ENCODE measurements at regions not wholly inside any gene's neighbourhood (a gene's known extent, or its start where the extent isn't known, plus 50 kb on each side); places are given as distances from the start of the nearest gene placed in this dataset.

- ATAC-seq, result peak; percentile 86
- Mint-ChIP-seq H3K4me3 (peak overlapping the region; percentile 37), H3K4me1 (peaks cover 11% of the 10 kb centered on the region), H3K9me3 (no peaks in the 10 kb centered on the region), H3K36me3 (no peaks in the 10 kb centered on the region), H3K27ac (peak overlapping the region; percentile 54)
- no peak for DNase-seq (ENCODE audit: low spot score in 2 of 2)
Measured at GRCh38 chr21:43306911-43307676, 119.8 kb downstream of the SIK1 start.

- Mint-ChIP-seq H3K4me3 (no peak overlapping the region), H3K27ac (no peak overlapping the region), H3K4me1 (peaks cover 11% of the 10 kb centered on the region), H3K9me3 (no peaks in the 10 kb centered on the region), H3K36me3 (no peaks in the 10 kb centered on the region)
- no peak for ATAC-seq
- DNase-seq (ENCODE audit: low spot score in 2 of 2), result no peak
Measured at GRCh38 chr21:43306391-43306790, 120.5 kb downstream of the SIK1 start.

- H3K9me3 Mint-ChIP-seq, result no peaks in the 10 kb centered on the region
- H3K4me3 Mint-ChIP-seq, result no peak overlapping the region
- no peaks in the 10 kb centered on the region for H3K36me3 Mint-ChIP-seq
- H3K4me1 Mint-ChIP-seq, result peaks cover 11% of the 10 kb centered on the region
- H3K27ac Mint-ChIP-seq, result no peak overlapping the region
- ATAC-seq (no peak), DNase-seq (ENCODE audit: low spot score in 2 of 2) (no peak)
Measured at GRCh38 chr21:43305811-43306311, 121.1 kb downstream of the SIK1 start.

GRCh38 chr21:43305336-43305665 is 121.6 kb downstream of the SIK1 start:
- no peak overlapping the region for H3K27ac Mint-ChIP-seq
- no peak for DNase-seq (ENCODE audit: low spot score in 2 of 2)
- ATAC-seq, result no peak
- no peaks in the 10 kb centered on the region for H3K36me3 Mint-ChIP-seq
- H3K9me3 Mint-ChIP-seq, result no peaks in the 10 kb centered on the region
- no peak overlapping the region for H3K4me3 Mint-ChIP-seq
- peaks cover 11% of the 10 kb centered on the region for H3K4me1 Mint-ChIP-seq

GRCh38 chr21:43304621-43305335 is 122.2 kb downstream of the SIK1 start:
- Mint-ChIP-seq H3K27ac (no peak overlapping the region), H3K9me3 (no peaks in the 10 kb centered on the region), H3K4me1 (peaks cover 11% of the 10 kb centered on the region), H3K36me3 (no peaks in the 10 kb centered on the region), H3K4me3 (no peak overlapping the region)
- DNase-seq (ENCODE audit: low spot score in 2 of 2), result no peak
- no peak for ATAC-seq

GRCh38 chr21:43304206-43304605 is 122.7 kb downstream of the SIK1 start:
- Mint-ChIP-seq H3K9me3 (no peaks in the 10 kb centered on the region), H3K4me1 (peaks cover 12% of the 10 kb centered on the region), H3K4me3 (no peak overlapping the region), H3K36me3 (no peaks in the 10 kb centered on the region), H3K27ac (no peak overlapping the region)
- ATAC-seq, result no peak
- no peak for DNase-seq (ENCODE audit: low spot score in 2 of 2)

GRCh38 chr21:43303275-43304178 is 123.4 kb downstream of the SIK1 start:
- no peak for ATAC-seq
- peaks cover 18% of the 10 kb centered on the region for H3K4me1 Mint-ChIP-seq
- no peaks in the 10 kb centered on the region for H3K36me3 Mint-ChIP-seq
- DNase-seq (ENCODE audit: low spot score in 2 of 2), result no peak
- H3K27ac Mint-ChIP-seq, result no peak overlapping the region
- no peaks in the 10 kb centered on the region for H3K9me3 Mint-ChIP-seq
- no peak overlapping the region for H3K4me3 Mint-ChIP-seq

- no peak for ATAC-seq
- Mint-ChIP-seq H3K4me1 (peaks cover 18% of the 10 kb centered on the region), H3K4me3 (no peak overlapping the region), H3K27ac (no peak overlapping the region), H3K36me3 (no peaks in the 10 kb centered on the region), H3K9me3 (no peaks in the 10 kb centered on the region)
- DNase-seq (ENCODE audit: low spot score in 2 of 2), result no peak
Measured at GRCh38 chr21:43302769-43303168, 124.2 kb downstream of the SIK1 start.

GRCh38 chr21:43302062-43302700 is 124.8 kb downstream of the SIK1 start:
- H3K4me1 Mint-ChIP-seq, result peaks cover 13% of the 10 kb centered on the region
- no peaks in the 10 kb centered on the region for H3K9me3 Mint-ChIP-seq
- DNase-seq (ENCODE audit: low spot score in 2 of 2) (no peak), ATAC-seq (no peak)
- H3K27ac Mint-ChIP-seq, result no peak overlapping the region
- no peak overlapping the region for H3K4me3 Mint-ChIP-seq
- no peaks in the 10 kb centered on the region for H3K36me3 Mint-ChIP-seq

- H3K4me3 Mint-ChIP-seq, result no peak overlapping the region
- no peak for DNase-seq (ENCODE audit: low spot score in 2 of 2)
- ATAC-seq, result no peak
- H3K9me3 Mint-ChIP-seq, result no peaks in the 10 kb centered on the region
- H3K27ac Mint-ChIP-seq, result no peak overlapping the region
- H3K4me1 Mint-ChIP-seq, result peaks cover 8% of the 10 kb centered on the region
- H3K36me3 Mint-ChIP-seq, result no peaks in the 10 kb centered on the region
Measured at GRCh38 chr21:43301409-43302061, 125.4 kb downstream of the SIK1 start.

GRCh38 chr21:43300496-43301408 is 126.2 kb downstream of the SIK1 start:
- no peak for DNase-seq (ENCODE audit: low spot score in 2 of 2)
- H3K36me3 Mint-ChIP-seq, result no peaks in the 10 kb centered on the region
- no peak overlapping the region for H3K4me3 Mint-ChIP-seq
- H3K27ac Mint-ChIP-seq, result no peak overlapping the region
- H3K9me3 Mint-ChIP-seq, result no peaks in the 10 kb centered on the region
- ATAC-seq, result no peak
- H3K4me1 Mint-ChIP-seq, result peaks cover 8% of the 10 kb centered on the region

- Mint-ChIP-seq H3K36me3 (no peaks in the 10 kb centered on the region), H3K9me3 (no peaks in the 10 kb centered on the region), H3K4me1 (peaks cover 8% of the 10 kb centered on the region), H3K27ac (no peak overlapping the region), H3K4me3 (no peak overlapping the region)
- DNase-seq (ENCODE audit: low spot score in 2 of 2) (no peak), ATAC-seq (no peak)
Measured at GRCh38 chr21:43299441-43300277, 127.3 kb downstream of the SIK1 start.

All from stimulated activated effector memory CD8-positive, alpha-beta T cell treated with anti-CD3 and anti-CD28 coated beads, Interleukin-12 subunit alpha, Interleukin-12 subunit beta, amount 100 ng/mL, for 72 hours (primary cell).